HG02852 (cell line): ENCODE measurements at regions not wholly inside any gene's neighbourhood (a gene's known extent, or its start where the extent isn't known, plus 50 kb on each side); places are given as distances from the start of the nearest gene placed in this dataset.

Experiments
- ATAC-seq: cut with Tn5 transposase; IDR thresholded peaks from one replicate; pipeline ENCODE4 v1.9.1; 2021; ENCODE audit warnings: mild to moderate bottlenecking, moderate library complexity; ENCODE audit not compliant: unreplicated experiment

GRCh38 chr18:30376515-30376914, 666.0 kb downstream of the DSC3 start:
- no peak for ATAC-seq

GRCh38 chr18:30361864-30362540, 680.5 kb downstream of the DSC3 start:
- no peak for ATAC-seq

DNA sequence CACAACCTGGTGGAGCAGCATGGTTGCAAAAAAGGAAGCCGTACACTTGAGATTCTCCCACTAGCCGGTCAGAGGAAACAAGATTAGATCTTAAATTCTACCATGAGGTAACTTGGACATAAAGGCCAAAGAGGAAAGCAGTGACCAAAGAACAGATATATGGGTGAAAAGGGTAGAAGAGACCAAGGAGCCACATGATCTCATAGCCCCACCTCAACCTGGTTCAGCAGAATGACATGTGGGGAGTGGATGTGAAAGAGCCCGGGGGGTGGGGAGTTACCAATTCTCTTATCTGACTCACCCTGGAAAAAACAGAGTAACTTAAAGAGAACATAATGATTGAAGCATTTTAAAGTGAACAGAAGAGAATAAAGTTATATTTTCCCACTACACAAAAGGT, 683.0 kb downstream of the DSC3 start:
- no peak for ATAC-seq

DNA sequence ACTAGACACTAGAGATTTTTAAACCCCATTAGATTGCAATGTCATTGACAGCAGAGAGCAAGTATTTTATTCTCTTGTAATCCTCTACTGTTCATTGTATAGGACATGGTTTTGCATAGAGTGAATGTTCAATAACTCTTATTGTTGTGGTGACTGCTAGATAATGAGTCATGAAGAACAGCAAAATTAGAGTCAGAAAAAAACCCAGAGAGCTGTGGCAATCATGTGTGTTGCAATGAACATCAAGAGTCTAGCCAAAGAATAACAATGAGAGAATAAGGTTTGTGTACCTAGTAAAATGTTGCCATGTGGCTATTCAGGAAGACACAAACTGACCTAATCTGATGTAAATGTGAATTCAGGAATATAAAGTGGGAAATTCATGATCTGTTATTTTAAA, 684.0 kb downstream of the DSC3 start:
- no peak for ATAC-seq

- ATAC-seq: no peak
These were observed 689.9 kb downstream of the DSC3 start for GRCh38 chr18:30352551-30353168.

- ATAC-seq: no peak
These were observed 692.3 kb downstream of the DSC3 start for GRCh38 chr18:30350263-30350662.

- no peak for ATAC-seq
These were observed 699.5 kb downstream of the DSC3 start for GRCh38 chr18:30343090-30343489.

DNA sequence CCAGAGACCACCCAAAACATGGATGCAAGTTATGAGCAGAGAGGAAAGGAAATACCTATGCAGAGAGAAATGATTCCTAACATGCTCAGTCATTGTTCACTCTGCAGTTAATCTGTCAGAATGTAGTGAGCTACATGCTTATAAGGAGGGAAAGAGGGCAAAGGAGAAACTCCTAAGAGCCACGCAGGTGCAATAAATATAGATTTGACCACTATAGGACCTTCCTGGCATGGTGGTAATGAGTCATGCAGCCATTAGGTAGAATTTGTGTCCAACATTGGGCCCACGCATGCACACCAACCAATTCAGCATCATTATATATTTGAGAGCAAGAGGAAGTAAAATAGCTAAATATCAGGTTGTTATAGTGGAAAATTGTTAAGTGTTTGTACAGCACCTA, 699.9 kb downstream of the DSC3 start:
- no peak for ATAC-seq

- no peak for ATAC-seq
These were observed 707.8 kb downstream of the DSC3 start for GRCh38 chr18:30334781-30335180.

DNA sequence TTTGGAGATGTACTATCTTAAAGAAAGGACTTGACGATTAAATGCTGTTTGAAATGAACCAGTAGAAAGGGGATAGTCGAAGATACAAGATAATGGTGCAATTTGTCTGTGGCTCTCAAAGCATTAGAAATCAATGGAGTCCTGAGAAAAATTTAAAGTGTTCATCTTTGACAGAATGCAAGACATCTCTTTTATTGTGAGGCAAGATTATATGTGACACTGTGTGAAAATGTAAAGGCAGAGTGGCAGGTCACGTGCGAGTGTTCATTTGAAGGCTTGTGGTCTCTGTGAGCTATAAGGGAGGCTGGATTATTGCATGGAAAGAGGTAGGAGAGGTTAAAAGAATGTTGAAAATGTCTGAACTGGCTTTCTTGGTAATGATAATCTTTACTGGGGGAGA, 709.2 kb downstream of the DSC3 start:
- no peak for ATAC-seq

DNA sequence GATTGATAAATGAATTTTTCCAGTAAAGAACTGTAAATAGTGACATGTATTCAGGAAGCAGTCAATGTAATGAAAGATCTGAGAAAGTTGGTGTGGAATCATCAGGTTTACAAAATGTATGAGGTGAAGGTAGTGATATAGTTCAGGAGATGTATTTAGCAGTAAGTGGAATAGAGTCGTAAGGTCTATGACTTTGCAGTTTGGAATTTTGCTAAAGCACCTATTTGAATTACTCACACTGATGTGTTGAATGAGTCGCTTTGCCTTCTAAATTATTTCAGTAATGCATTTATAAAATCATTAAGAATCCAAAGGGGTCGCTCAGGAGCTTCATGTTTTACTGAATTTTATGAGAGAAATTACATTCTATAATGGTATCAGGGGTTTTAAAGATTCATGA, 713.7 kb downstream of the DSC3 start:
- no peak for ATAC-seq

- ATAC-seq: no peak
These were observed 740.4 kb downstream of the DSC3 start for GRCh38 chr18:30302181-30302580.

DNA sequence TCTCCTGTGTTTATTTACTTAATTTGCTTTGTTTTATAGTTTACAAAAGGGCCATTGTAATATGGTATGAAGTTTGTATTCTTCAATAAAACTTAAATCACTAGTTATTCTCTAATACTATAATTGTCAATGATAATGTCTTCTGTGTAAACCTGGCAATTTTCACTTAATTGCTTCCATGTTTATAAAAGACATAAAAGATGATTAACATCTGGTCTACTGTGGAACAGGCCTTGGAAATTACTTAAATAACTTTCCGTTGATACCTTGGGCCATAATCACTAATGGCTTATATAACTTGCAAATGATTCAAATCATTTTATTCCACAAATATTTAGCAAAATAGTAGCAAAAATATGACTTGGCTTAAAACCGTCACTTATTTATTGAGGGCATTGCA, 743.8 kb downstream of the DSC3 start:
- no peak for ATAC-seq

- ATAC-seq: no peak
These were observed 753.7 kb downstream of the DSC3 start for GRCh38 chr18:30288662-30289414.

DNA sequence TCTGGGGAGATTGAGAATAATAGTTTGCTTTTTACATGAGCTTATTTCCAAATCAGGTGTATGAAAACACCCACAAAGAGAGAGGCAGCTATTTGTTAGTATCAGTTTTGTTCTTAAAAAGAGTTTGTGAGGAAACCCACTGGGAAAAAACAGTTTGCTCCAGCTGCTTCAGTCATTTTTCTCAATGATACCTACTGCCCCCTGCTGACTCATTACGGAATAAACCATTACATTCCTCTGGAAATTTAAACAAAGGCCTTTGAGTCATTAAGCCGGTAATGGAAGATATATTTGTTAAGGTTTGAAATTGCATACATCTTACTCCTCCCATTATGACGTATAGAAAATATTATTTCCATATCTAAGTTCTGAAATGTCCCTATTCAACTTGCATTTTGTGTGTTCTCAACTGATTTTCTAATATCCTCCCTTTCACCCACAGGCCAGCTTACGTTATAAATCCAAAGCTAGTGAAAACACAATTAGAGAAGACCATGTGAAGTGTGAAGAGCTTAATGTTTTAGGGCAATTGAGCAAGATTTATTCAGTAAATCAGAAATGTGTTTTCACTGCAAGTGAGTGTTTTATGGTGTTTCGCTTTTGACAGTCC, 761.6 kb downstream of the DSC3 start:
- no peak for ATAC-seq

- ATAC-seq: no peak
These were observed 762.4 kb downstream of the DSC3 start for GRCh38 chr18:30280186-30280585.

- ATAC-seq: no peak
These were observed 764.9 kb downstream of the DSC3 start for GRCh38 chr18:30277676-30278075.

DNA sequence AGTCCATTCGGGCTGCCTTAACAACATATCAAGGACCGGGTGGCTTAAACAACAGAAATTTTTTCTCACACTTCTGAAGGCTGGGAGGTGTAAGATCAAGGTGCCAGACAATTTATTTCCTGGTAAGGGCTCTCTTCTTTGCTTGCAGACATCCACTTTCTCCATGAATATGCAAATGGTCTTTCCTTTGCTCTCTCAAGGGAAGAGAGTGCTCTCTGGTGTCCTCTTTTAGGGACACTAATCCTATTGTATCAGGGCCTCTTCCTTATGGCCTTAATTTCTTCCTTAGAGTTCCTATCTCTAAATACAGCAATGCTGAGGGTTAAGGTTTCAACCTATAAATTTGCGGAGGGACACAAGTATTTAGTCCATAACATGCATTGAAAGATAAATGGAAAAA, 770.8 kb downstream of the DSC3 start:
- ATAC-seq: no peak

- ATAC-seq: no peak
These were observed 777.4 kb downstream of the DSC3 start for GRCh38 chr18:30265190-30265589.

GRCh38 chr18:30254331-30254730, 788.2 kb downstream of the DSC3 start:
- ATAC-seq: no peak

- no peak for ATAC-seq
These were observed 794.5 kb downstream of the DSC3 start for GRCh38 chr18:30248056-30248455.
